Activated CD8-positive, alpha-beta memory T cell treated with anti-CD3 and anti-CD28 coated beads, Interleukin-2, amount 50 U/mL, for 4 hours (primary cell): ENCODE measurements at regions not wholly inside any gene's neighbourhood (a gene's known extent, or its start where the extent isn't known, plus 50 kb on each side); places are given as distances from the start of the nearest gene placed in this dataset.

Experiments used
- DNase-seq: peaks from one replicate; pipeline ENCODE4 v3.0.0-alpha.2; 2020

- no peak for DNase-seq
Observed at GRCh38 chr20:57908704-57909630, 199.2 kb upstream of the PMEPA1 start.

- DNase-seq: no peak
Observed at GRCh38 chr20:57908226-57908625, 198.4 kb upstream of the PMEPA1 start.

- no peak for DNase-seq
Observed at GRCh38 chr20:57907131-57908000, 197.6 kb upstream of the PMEPA1 start.

GRCh38 chr20:57905448-57905847 lies 195.6 kb upstream of the PMEPA1 start:
- no peak for DNase-seq

GRCh38 chr20:57904314-57905105 lies 194.7 kb upstream of the PMEPA1 start:
- DNase-seq: no peak

GRCh38 chr20:57902473-57902872 lies 192.7 kb upstream of the PMEPA1 start:
- DNase-seq: no peak

GRCh38 chr20:57901526-57901925 lies 191.7 kb upstream of the PMEPA1 start:
- no peak for DNase-seq

GRCh38 chr20:57900226-57900905 lies 190.6 kb upstream of the PMEPA1 start:
- DNase-seq: no peak

- DNase-seq: no peak
Observed at GRCh38 chr20:57899554-57899953, 189.7 kb upstream of the PMEPA1 start.

GRCh38 chr20:57898332-57898731 lies 188.5 kb upstream of the PMEPA1 start:
- no peak for DNase-seq

- DNase-seq: no peak
Observed at GRCh38 chr20:57897891-57898290, 188.1 kb upstream of the PMEPA1 start.

GRCh38 chr20:57897156-57897874 lies 187.5 kb upstream of the PMEPA1 start:
- no peak for DNase-seq

GRCh38 chr20:57896563-57896962 lies 186.7 kb upstream of the PMEPA1 start:
- no peak for DNase-seq

- no peak for DNase-seq
Observed at GRCh38 chr20:57896017-57896416, 186.2 kb upstream of the PMEPA1 start.

- no peak for DNase-seq
Observed at GRCh38 chr20:57895161-57895855, 185.5 kb upstream of the PMEPA1 start.

- no peak for DNase-seq
Observed at GRCh38 chr20:57894522-57894921, 184.7 kb upstream of the PMEPA1 start.

- no peak for DNase-seq
Observed at GRCh38 chr20:57894096-57894495, 184.3 kb upstream of the PMEPA1 start.

GRCh38 chr20:57893366-57893999 lies 183.7 kb upstream of the PMEPA1 start:
- DNase-seq: no peak

- no peak for DNase-seq
Observed at GRCh38 chr20:57892471-57892870, 182.7 kb upstream of the PMEPA1 start.

- DNase-seq: no peak
Observed at GRCh38 chr20:57891014-57891413, 181.2 kb upstream of the PMEPA1 start.
